Right atrium auricular region (tissue), 2 donors: ENCODE measurements at regions not wholly inside any gene's neighbourhood (a gene's known extent, or its start where the extent isn't known, plus 50 kb on each side); places are given as distances from the start of the nearest gene placed in this dataset.

Source experiments
- DNase-seq: peaks from one replicate; pipeline ENCODE4 v3.0.0-alpha.2; 2019; ENCODE audit warnings: low spot score
- H3K27ac ChIP-seq, 2 donors: fragments of 200-600 bp; sonication (generic); 1 replicate in 1 of 2; 2 replicates in 1 of 2; pipeline ENCODE4 v1.5.1; 2016 to 2019
- H3K27me3 ChIP-seq, 2 donors: fragments of 200-600 bp; sonication (generic); one replicate each; pipeline versions ENCODE4 v1.5.1 to v1.6.0; 2017 to 2019
- H3K36me3 ChIP-seq: fragments of 200-600 bp; sonication (generic); one replicate; pipeline ENCODE4 v1.5.1; 2016
- H3K4me1 ChIP-seq, 2 donors: fragments of 200-600 bp; sonication (generic); one replicate each; pipeline versions ENCODE4 v1.5.1 to v1.6.0; 2017 to 2019
- H3K4me3 ChIP-seq, 2 donors: fragments of 200-600 bp; sonication (generic); 1 replicate in 1 of 2; 2 replicates in 1 of 2; pipeline ENCODE4 v1.5.1; 2017 to 2019; ENCODE audit warnings: mild to moderate bottlenecking in 1 of 2, moderate library complexity in 1 of 2
- H3K9me3 ChIP-seq, 2 donors: fragments of 200-600 bp; sonication (generic); one replicate each; pipeline ENCODE4 v1.5.1; 2019
- TF ChIP-seq, protein P1 (sequence below), 2 donors: fragments of 200-600 bp; sonication (generic); IDR thresholded peaks; one replicate each; pipeline ENCODE4 v1.5.1; 2019; ENCODE audit warnings: antibody characterized with exemption in 2 of 2

GRCh38 chr20:6908673-6909072 lies 141.2 kb downstream of the BMP2 start:
- H3K27me3 ChIP-seq, result no peaks in the 10 kb centered on the region
- no peaks in the 10 kb centered on the region for H3K36me3 ChIP-seq
- no peak for DNase-seq
- TF ChIP-seq, protein P1, sequence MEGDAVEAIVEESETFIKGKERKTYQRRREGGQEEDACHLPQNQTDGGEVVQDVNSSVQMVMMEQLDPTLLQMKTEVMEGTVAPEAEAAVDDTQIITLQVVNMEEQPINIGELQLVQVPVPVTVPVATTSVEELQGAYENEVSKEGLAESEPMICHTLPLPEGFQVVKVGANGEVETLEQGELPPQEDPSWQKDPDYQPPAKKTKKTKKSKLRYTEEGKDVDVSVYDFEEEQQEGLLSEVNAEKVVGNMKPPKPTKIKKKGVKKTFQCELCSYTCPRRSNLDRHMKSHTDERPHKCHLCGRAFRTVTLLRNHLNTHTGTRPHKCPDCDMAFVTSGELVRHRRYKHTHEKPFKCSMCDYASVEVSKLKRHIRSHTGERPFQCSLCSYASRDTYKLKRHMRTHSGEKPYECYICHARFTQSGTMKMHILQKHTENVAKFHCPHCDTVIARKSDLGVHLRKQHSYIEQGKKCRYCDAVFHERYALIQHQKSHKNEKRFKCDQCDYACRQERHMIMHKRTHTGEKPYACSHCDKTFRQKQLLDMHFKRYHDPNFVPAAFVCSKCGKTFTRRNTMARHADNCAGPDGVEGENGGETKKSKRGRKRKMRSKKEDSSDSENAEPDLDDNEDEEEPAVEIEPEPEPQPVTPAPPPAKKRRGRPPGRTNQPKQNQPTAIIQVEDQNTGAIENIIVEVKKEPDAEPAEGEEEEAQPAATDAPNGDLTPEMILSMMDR (IDR thresholded peaks at IDR 0.05), result no peak
- no peak overlapping the region for H3K27ac ChIP-seq
- no peaks in the 10 kb centered on the region for H3K4me1 ChIP-seq
- no peak overlapping the region for H3K4me3 ChIP-seq
- H3K9me3 ChIP-seq, result no peaks in the 10 kb centered on the region

DNA sequence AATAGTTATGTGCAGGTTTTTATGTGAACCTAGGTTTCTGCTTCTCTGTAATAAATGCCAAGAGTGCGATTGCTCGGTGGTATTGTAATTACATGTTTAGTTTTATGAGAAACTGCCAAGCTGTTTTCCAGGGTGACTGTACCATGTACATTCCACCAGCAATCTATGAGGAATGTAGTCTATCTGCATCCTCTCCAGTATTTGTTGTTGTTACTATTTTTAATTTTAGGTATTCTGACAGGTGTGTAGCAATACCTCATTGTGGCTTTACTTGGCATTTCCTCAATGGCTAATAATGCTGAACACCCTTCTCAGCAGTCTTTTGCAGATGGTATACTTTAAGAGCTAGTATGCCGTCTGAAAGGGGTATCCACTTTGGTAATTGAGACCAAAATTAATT lies 142.1 kb downstream of the BMP2 start:
- Histone ChIP-seq H3K36me3 (no peaks in the 10 kb centered on the region), H3K4me1 (no peaks in the 10 kb centered on the region), H3K4me3 (no peak overlapping the region), H3K27ac (no peak overlapping the region), H3K27me3 (no peaks in the 10 kb centered on the region), H3K9me3 (no peaks in the 10 kb centered on the region)
- TF ChIP-seq, protein P1 (IDR thresholded peaks at IDR 0.05), result no peak
- DNase-seq, result no peak

GRCh38 chr20:6914986-6915385 lies 147.5 kb downstream of the BMP2 start:
- no peaks in the 10 kb centered on the region for H3K27me3 ChIP-seq
- H3K27ac ChIP-seq, result no peak overlapping the region
- TF ChIP-seq, protein P1 (IDR thresholded peaks at IDR 0.05), result no peak
- no peaks in the 10 kb centered on the region for H3K9me3 ChIP-seq
- H3K4me1 ChIP-seq, result no peaks in the 10 kb centered on the region
- no peak for DNase-seq
- H3K4me3 ChIP-seq, result no peak overlapping the region
- no peaks in the 10 kb centered on the region for H3K36me3 ChIP-seq

- Histone ChIP-seq H3K9me3 (no peaks in the 10 kb centered on the region), H3K27me3 (no peaks in the 10 kb centered on the region), H3K36me3 (no peaks in the 10 kb centered on the region), H3K27ac (no peak overlapping the region), H3K4me1 (no peaks in the 10 kb centered on the region), H3K4me3 (no peak overlapping the region)
- no peak for DNase-seq
- TF ChIP-seq, protein P1 (IDR thresholded peaks at IDR 0.05), result no peak
Measured at GRCh38 chr20:6916938-6917337, 149.5 kb downstream of the BMP2 start.

DNA sequence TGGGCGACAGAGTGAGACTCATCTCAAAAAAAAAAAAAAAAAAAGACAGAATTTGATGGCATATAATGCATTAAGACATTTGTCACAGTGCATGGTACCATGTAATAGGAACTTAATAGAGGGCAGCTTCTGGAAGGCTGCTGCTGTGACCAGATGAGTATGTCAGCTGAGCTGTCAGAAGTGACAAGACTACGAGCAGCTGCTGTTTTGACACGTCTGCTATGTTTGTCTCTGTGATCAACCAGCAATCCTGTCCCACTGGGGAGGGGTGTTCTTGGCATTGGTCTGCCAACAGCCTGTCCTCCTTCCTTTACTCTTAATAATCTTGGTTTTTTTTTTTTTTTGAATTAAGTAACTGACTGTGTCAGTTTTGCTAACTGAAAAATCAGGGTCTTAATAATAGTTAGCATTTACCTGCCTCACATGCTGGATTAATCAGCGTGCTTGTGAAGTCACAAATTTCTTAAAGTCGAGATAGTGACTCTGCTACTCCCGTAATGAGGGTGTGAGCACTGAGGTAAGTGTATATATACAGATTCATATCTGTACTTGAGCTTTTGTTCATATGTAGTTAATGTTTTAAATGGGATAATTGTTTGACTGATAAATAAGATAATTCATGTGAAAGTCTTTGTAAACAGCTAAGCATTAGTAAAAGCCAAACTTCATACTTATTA lies 152.4 kb downstream of the BMP2 start:
- Histone ChIP-seq H3K9me3 (no peaks in the 10 kb centered on the region), H3K27ac (no peak overlapping the region), H3K27me3 (no peaks in the 10 kb centered on the region), H3K36me3 (no peaks in the 10 kb centered on the region), H3K4me1 (no peaks in the 10 kb centered on the region), H3K4me3 (no peak overlapping the region)
- TF ChIP-seq, protein P1 (IDR thresholded peaks at IDR 0.05), result no peak
- DNase-seq, result no peak
